NT2/D1 (cell line): ENCODE measurements at regions not wholly inside any gene's neighbourhood (a gene's known extent, or its start where the extent isn't known, plus 50 kb on each side); places are given as distances from the start of the nearest gene placed in this dataset.

Experiments
- SUZ12 ChIP-seq: IDR thresholded peaks from 2 replicates; pipeline ENCODE4 v1.6.1; 2011; ENCODE audit not compliant: insufficient read length, insufficient read depth; ENCODE audit errors: extremely low read depth
- YY1 ChIP-seq: IDR thresholded peaks from 2 replicates; pipeline ENCODE4 v1.6.1; 2011; ENCODE audit not compliant: insufficient read length, insufficient read depth
- ZNF274 ChIP-seq: IDR thresholded peaks from 2 replicates; pipeline ENCODE4 v1.6.1; 2011; ENCODE audit warnings: mild to moderate bottlenecking, low read depth, low read length

GRCh38 chr4:84336964-84337705, 162.0 kb downstream of the NKX6-1 start:
- no peak for TF ChIP-seq ZNF274
- no peak for TF ChIP-seq YY1
- no peak for TF ChIP-seq SUZ12
